Heart left ventricle (tissue), 13 donors: ENCODE measurements at regions not wholly inside any gene's neighbourhood (a gene's known extent, or its start where the extent isn't known, plus 50 kb on each side); places are given as distances from the start of the nearest gene placed in this dataset.

Experiments
- POLR2A ChIP-seq, 2 donors: fragments of 450-650 bp; IDR thresholded peaks; one replicate each; pipeline ENCODE4 v1.6.1; 2017; ENCODE audit warnings: antibody characterized with exemption in 2 of 2, mild to moderate bottlenecking in 2 of 2, moderate library complexity in 2 of 2
- TF ChIP-seq, protein P1 (sequence below), 12 donors: fragments of 200-600 bp; sonication (generic) in 4 of 12; IDR thresholded peaks; one replicate each; pipeline versions ENCODE4 v1.5.0 to v1.8.0; 2018 to 2022; ENCODE audit warnings: antibody characterized with exemption in 12 of 12, mild to moderate bottlenecking in 5 of 12
- donor health status: ischemic (EF 13 %, LVEDD 7.1; RV severe dilation, severe dysfunction).
- donor health status: DM: no; HTN: yes; CAD: no.
- donor health status: DM: no; HTN: no; CAD: no.
- donor health status: ischemic (EF 25% LVEDD 6.9; RV normal size, moderate dysfunction).
- donor health status: ischemic (EF 25% LVEDD 5.7; RV mildly dilated, moderate dysfunction).
- donor health status: ischemic (EF 35%, LVEDD 5.7; RV mildly dilated, moderate dysfunction).
- donor health status: nonischemic (EF 11% LVEDD 7.7; RV severe dilation, severe dysfunction).
- donor health status: DM: yes; HTN: yes; CAD: no.
- donor health status: PGD.
- donor health status: ischemic (EF 29% LVEDD 5.4; RV normal size, mild dysfunction).
- donor health status: nonischemic (EF 23%, LVEDD 6.1; RV moderate dilation, normal function).

DNA sequence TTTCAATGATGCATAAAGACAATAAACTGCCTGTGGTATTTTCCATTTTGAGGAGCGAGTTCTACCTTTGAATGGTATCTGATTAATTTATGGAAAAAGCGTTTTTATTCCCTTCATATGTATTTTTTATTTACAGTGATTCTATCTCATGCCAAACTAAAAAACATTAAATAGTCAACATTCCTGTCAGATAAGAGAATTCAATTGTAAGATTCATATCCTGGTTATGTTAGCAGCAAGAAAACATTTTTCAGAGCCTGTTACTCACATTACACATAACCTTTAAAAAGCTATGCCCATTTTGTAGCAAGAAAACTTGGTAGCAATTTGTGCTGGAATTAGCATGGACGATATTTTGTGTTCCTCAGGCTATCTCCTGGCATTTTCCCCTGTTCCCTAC, 55.1 kb upstream of the PRLR start:
- TF ChIP-seq, protein P1, sequence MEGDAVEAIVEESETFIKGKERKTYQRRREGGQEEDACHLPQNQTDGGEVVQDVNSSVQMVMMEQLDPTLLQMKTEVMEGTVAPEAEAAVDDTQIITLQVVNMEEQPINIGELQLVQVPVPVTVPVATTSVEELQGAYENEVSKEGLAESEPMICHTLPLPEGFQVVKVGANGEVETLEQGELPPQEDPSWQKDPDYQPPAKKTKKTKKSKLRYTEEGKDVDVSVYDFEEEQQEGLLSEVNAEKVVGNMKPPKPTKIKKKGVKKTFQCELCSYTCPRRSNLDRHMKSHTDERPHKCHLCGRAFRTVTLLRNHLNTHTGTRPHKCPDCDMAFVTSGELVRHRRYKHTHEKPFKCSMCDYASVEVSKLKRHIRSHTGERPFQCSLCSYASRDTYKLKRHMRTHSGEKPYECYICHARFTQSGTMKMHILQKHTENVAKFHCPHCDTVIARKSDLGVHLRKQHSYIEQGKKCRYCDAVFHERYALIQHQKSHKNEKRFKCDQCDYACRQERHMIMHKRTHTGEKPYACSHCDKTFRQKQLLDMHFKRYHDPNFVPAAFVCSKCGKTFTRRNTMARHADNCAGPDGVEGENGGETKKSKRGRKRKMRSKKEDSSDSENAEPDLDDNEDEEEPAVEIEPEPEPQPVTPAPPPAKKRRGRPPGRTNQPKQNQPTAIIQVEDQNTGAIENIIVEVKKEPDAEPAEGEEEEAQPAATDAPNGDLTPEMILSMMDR (IDR thresholded peaks at IDR 0.05), result no peak
- TF ChIP-seq POLR2A (IDR thresholded peaks at IDR 0.05), result no peak
